ENCODE measurements at regions not wholly inside any gene's neighbourhood (a gene's known extent, or its start where the extent isn't known, plus 50 kb on each side); places are given as distances from the start of the nearest gene placed in this dataset.

GRCh38 chr2:57552885-57553284, 493.7 kb upstream of the VRK2 start:
- no peak for TF ChIP-seq CTCF (IDR thresholded peaks at IDR 0.05; ENCODE audit: control insufficient read depth, insufficient read depth, low read depth, low read length, missing control alignments)
- DNase-seq (ENCODE audit: low read depth), result no peak
- no peak overlapping the region for H3K4me3 ChIP-seq (ENCODE audit: control insufficient read depth, low read depth, low read length)

- H3K4me3 ChIP-seq (ENCODE audit: control insufficient read depth, low read depth, low read length), result no peak overlapping the region
- no peak for DNase-seq (ENCODE audit: low read depth)
- TF ChIP-seq CTCF (IDR thresholded peaks at IDR 0.05; ENCODE audit: control insufficient read depth, insufficient read depth, low read depth, low read length, missing control alignments), result no peak
Measured at GRCh38 chr2:57554348-57554747, 492.3 kb upstream of the VRK2 start.

GRCh38 chr2:57558312-57558711, 488.3 kb upstream of the VRK2 start:
- H3K4me3 ChIP-seq (ENCODE audit: control insufficient read depth, low read depth, low read length), result no peak overlapping the region
- no peak for DNase-seq (ENCODE audit: low read depth)
- TF ChIP-seq CTCF (IDR thresholded peaks at IDR 0.05; ENCODE audit: control insufficient read depth, insufficient read depth, low read depth, low read length, missing control alignments), result no peak

- no peak for TF ChIP-seq CTCF (IDR thresholded peaks at IDR 0.05; ENCODE audit: control insufficient read depth, insufficient read depth, low read depth, low read length, missing control alignments)
- no peak overlapping the region for H3K4me3 ChIP-seq (ENCODE audit: control insufficient read depth, low read depth, low read length)
- DNase-seq (ENCODE audit: low read depth), result no peak
Measured at GRCh38 chr2:57562495-57562894, 484.1 kb upstream of the VRK2 start.

GRCh38 chr2:57563015-57563414, 483.6 kb upstream of the VRK2 start:
- TF ChIP-seq CTCF (IDR thresholded peaks at IDR 0.05; ENCODE audit: control insufficient read depth, insufficient read depth, low read depth, low read length, missing control alignments), result no peak
- H3K4me3 ChIP-seq (ENCODE audit: control insufficient read depth, low read depth, low read length), result no peak overlapping the region
- DNase-seq (ENCODE audit: low read depth), result no peak

- TF ChIP-seq CTCF (IDR thresholded peaks at IDR 0.05; ENCODE audit: control insufficient read depth, insufficient read depth, low read depth, low read length, missing control alignments), result no peak
- H3K4me3 ChIP-seq (ENCODE audit: control insufficient read depth, low read depth, low read length), result no peak overlapping the region
- DNase-seq (ENCODE audit: low read depth), result no peak
Measured at GRCh38 chr2:57567245-57567644, 479.4 kb upstream of the VRK2 start.

- no peak overlapping the region for H3K4me3 ChIP-seq (ENCODE audit: control insufficient read depth, low read depth, low read length)
- no peak for DNase-seq (ENCODE audit: low read depth)
- TF ChIP-seq CTCF (IDR thresholded peaks at IDR 0.05; ENCODE audit: control insufficient read depth, insufficient read depth, low read depth, low read length, missing control alignments), result no peak
Measured at GRCh38 chr2:57569396-57569795, 477.2 kb upstream of the VRK2 start.

All from AG09309 (cell line).